ENCODE measurements at regions not wholly inside any gene's neighbourhood (a gene's known extent, or its start where the extent isn't known, plus 50 kb on each side); places are given as distances from the start of the nearest gene placed in this dataset.
"Not testable (repeated sequence)": the region's sequence is repeated elsewhere in the genome, so short reads cannot be mapped to it uniquely, and the experiment has no call there.

DNA sequence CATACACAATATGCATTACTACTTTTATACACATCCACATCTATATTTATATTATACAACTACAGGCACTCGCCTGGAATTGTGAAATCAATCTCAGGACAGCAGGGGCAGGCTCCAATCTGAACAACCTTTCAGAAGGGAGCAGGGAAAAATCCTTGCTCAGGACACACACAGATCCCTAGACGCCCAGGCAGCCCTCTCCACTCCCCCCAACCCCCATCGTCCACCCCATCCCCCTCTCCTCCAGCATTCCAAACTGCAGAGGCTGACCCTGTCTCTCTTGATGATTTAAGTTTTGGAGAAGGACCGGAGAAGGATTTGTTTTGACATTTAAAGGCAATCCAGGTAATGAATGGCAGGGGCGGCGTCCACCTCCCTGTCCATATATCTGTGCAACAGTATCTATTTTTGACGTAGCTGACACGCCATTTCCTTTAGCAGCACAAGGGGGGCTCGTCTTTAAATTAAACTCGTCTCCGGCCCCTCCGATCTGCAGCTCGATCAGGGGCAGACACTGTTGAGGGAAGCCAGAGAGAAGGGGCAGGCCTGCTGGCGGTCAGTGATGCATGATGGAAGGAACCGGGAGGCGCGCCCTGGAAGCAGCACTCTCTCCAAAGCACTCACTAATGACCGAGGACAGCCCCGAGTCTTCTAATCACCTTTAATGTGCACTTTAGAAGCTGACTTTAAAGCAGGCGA lies 95.0 kb upstream of the TBX5 start:
- no peak for DNase-seq

DNA sequence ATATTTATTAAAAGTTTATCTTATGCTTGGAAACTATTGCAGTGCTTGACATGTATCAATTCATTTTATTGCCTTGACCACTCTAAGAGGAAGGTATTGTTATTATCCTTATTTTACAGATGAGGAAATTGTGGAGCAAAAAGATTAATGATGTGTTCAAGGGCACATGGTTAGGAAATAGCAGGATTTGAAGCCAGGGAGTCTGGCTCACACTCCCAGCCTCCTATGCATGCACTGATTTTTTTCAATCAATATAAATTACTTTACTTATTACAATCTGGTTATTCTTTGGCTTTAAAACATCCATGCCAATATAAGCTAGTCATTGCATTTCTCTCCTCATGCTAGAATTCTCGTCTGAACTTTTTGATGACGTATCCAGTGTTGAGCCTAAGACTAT lies 94.2 kb upstream of the TBX5 start:
- DNase-seq: no peak

GRCh38 chr12:114499338-114499737 lies 93.4 kb upstream of the TBX5 start:
- no peak for DNase-seq

DNA sequence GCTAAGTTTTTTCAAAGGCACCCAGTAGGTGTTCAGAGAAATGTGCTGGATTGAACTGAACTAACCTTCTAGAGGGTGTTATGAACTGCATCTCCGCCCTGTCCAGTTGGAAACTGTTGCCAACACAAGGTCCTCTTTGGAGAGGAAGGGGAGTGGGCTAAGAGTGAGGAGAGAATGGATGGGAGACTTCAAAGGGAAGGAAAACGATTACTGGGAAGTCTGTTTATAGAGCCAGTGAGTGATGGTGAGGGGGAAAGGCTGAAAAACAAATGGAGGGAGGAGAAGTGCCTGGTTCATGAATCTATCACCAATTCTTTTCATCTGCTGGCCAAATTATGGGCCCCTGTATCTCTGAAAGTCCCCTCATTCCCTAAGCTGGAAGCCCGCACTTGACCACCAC lies 86.0 kb upstream of the TBX5 start:
- DNase-seq: no peak

- DNase-seq: not testable (repeated sequence)
Observed at GRCh38 chr12:114484822-114485459, 79.0 kb upstream of the TBX5 start.

DNA sequence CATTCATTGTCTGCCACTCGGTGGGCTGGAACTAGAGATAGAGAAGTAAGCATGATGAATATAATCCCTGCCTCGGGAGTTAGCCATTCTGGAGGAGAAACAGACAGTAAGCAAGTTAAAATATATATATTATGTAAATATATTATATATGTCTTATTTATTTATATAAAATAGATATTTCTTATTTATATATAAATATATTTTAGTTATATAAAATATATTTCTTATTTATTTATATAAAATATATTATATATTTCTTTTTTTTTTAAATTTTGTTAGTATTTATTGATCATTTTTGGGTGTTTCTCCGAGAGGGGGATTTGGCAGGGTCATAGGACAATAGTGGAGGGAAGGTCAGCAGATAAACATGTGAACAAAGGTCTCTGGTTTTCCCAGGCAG lies 78.1 kb upstream of the TBX5 start:
- DNase-seq: no peak

GRCh38 chr12:114481200-114481535 lies 75.2 kb upstream of the TBX5 start:
- DNase-seq: no peak

- DNase-seq: no peak
Observed at GRCh38 chr12:114480337-114481199, 74.6 kb upstream of the TBX5 start.

DNA sequence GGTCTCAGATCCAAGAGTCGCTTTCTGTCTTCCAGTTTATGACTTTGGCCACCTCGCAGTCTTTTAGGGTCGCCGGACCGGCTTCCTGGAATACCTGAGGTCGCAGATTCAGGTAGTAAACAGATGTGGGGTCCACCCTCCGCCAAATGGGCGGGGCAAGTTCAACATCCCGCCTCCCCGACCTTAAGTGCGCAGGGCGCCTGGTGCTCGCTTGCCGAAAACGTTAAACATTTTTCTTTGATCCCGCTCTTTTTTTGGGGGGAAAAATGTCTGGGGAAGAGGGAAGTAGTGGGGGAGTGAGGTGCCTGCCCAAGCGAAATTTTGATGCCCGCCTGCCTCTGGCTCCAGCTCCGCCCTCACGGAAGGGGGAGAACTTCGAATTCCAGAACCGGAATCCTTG lies 73.9 kb upstream of the TBX5 start:
- no peak for DNase-seq

DNA sequence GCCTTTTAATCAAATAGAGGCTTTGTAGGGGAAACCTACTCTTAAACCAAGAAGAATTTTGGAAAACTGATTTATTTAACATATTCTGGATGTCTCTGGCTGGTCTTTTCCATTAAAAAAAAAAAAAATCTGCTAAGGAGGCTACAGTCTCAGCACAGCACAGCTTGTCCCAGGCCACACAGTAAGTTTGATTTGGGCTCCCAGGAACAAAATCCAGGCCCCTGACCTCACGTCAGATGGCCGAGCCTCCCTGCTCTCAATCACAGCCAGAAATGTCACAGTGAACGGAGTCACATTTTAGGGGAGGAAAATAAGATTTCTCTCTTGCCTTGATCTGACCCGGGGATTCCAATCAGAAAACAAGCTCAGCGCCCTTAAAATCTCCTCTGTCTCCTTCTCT lies 72.9 kb upstream of the TBX5 start:
- no peak for DNase-seq

DNA sequence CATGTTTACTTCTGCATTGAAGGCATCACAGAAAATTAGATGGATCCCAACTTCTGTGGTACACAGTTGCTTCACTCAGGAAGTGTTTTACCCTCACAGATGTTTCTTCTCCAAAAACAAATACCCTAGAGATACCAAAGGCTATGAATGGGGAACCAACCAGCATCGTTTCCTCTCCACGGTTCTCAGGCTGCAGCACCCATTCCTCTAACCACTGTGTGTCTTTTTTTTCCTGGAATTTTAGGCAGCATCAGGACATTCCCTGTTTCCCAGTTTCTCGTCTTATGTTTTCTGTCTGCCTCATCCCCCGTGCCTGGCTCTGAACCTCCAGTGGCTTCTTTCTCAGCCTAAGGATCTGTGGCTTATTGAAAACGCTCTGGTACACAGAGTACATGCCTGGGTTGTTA lies 72.0 kb upstream of the TBX5 start:
- DNase-seq: no peak

DNA sequence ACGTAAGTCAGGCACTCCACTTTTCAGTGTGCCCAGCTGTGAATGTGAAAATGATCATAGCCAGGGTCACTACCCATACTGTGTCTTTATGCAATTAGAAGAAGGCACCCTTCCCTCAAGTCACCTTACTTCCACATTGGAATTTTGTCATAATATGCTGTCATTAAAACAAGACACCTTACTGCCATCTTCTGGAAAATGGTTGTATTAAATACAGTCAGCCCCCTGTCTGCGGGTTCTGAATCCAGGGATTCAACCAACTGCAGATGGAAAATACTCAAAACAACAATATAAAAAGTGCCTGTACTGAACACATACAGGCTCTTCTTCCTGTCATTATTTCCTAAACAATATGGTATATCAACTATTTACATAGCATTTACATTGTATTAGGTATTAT lies 70.2 kb upstream of the TBX5 start:
- no peak for DNase-seq

- no peak for DNase-seq
Observed at GRCh38 chr12:114473717-114474116, 67.8 kb upstream of the TBX5 start.

DNA sequence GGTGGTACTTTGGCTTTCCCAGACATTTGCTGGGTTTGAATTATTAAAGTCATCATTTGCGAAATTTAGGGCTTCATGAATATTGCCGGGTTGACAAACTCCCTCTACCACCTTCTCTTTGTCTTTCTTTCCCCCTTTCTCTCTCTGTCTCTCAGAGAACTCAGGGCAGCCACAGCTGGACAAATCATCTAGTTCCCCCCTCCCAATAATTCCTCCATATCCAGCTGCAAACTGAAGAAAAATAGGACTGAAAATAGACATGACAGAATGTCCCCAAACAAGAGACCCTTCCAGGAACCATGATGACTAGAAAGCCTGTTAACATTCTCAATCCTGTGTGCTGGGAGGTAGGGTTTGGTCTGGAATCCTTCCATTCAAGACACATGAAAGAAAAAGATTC lies 67.1 kb upstream of the TBX5 start:
- no peak for DNase-seq

- no peak for DNase-seq
Observed at GRCh38 chr12:114457620-114458019, 51.7 kb upstream of the TBX5 start.
